Occipital lobe (tissue), 1 donor: ENCODE measurements at regions not wholly inside any gene's neighbourhood (a gene's known extent, or its start where the extent isn't known, plus 50 kb on each side); places are given as distances from the start of the nearest gene placed in this dataset.

Source experiments
- DNase-seq: peaks from one replicate; lab custom pipeline; 2025; lab: John Stamatoyannopoulos, UW

DNA sequence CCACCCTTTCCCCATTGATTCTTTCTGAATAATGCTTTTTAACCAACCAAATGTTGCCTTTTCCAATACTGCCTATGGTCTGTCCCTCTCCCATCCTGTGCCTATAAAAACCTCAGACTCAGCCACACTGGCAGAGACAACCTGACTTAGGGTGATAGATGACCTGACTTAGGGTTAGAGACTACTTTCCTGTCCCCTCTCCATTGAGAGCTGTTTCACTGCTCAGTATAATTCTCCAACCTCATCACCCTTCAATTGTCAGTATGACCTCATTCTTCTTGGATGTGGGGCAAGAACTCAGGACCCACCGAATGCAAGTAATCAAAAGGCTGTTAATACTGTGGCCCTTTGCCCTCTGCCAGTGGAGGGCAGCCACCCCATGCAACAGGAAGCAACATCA lies 182.3 kb upstream of the STK17B start:
- no peak for DNase-seq

DNA sequence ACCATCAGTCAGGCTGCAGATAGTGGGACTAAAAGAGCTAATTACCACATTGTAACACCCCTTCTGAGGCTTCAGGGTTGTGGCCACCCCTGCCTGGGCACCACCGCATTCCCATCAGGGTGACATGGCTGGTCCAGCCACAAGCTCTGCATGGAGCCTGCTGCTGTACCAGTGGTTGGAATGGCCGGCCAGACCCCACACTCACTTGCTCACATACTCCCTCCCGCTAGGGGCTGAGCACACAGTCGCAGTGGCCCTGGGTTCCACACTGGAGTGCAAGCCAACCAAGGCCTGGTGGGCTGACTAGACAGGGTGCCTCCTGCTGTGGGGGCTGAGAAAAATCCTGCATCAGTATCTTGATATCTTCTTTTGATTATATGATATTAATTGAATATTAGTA lies 182.8 kb upstream of the STK17B start:
- DNase-seq: no peak

DNA sequence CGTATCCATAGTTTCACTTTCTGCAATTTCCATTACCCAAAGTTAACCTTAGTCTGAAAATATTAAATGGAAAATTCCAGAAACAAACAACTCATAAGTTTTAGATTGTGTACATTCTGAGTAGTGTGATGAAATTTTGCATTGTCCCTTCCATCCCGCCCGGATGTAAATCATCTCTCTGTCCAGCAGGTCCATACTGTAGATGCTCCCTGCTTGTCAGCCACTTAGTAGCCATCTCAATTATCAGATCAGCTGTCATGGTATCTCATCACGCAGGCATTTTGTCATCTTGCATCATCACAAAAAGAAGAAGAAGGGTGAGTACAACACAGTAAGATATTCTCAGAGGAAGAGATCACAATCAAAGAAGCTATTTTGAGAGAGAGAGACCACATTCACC lies 185.0 kb upstream of the STK17B start:
- no peak for DNase-seq

DNA sequence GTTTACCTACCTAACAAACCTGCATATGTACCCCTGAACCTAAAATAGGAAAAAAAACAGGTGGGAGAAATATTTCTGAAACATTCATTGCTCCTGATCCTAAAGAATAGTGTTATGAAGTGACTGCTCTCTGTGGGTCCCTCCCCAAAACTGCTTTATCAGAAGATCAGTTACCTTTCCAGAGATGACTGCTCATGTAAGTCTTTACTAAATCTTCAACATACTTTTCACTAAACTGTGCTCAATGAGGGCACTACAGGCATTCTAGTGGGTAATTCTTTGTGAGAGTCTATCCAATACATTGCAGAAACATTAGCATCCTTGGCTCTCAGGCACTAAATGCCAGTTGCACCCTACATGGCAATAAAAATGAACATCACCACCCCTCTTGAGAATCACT lies 189.3 kb upstream of the STK17B start:
- DNase-seq: no peak

DNA sequence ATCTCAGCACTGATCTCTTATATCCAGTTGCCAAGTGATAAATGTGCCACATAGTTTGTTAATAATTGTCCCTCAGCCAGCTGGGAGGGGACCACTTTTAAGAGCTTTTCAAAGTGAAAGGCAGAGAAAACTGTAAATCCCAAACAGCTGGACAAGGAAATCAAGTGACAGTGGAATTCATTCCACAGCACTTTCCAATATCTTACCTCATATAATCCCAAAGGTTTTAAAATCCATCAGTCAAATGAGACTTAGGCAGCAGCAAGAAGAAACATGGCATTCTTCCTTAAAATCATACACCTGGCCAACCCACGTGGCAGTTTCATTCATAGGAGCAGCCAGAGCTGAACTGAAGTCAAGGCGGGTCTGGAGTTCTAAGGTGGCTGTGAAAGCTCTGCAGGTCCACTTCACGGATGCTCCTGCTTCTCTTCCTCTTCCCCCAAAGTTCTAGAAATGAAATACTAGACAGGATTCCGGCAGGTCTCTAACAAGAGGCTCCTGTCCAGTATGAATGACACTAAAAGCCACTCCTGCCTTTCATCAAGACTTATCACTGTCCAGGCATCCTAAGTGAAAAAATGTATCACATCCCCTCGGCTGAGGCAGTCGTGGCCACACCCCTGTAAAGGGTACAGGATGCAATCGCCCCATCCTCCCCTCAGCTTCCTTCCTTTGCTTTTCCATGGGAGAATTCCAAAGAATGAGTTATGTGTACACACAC lies 190.4 kb upstream of the STK17B start:
- DNase-seq: no peak

DNA sequence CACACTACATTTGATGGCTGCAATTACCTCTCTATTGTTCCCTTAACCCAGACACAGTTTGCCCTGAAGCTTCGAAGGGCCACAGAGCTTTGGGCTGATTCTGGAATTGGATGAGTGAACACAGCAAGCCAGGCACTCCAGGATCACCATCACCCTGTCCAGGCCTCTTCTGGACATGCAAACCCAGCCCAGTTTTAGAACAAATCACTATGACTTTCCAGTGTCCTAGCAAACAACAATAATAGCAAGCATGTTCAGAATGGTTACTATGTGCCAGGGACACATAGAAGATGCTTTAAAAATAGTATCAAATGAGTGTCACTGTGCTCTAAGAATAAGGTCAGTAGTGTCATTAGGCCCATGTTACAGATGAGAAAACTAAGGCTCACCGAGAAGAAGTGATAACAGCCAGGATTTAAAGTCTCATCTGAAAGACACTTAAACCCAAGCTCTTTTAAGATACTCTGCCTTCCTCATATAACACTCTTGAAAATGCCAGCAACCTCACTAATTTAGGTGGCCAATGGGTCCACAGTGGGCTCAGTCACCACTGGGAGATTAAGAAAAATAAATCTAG lies 191.7 kb upstream of the STK17B start:
- no peak for DNase-seq

DNA sequence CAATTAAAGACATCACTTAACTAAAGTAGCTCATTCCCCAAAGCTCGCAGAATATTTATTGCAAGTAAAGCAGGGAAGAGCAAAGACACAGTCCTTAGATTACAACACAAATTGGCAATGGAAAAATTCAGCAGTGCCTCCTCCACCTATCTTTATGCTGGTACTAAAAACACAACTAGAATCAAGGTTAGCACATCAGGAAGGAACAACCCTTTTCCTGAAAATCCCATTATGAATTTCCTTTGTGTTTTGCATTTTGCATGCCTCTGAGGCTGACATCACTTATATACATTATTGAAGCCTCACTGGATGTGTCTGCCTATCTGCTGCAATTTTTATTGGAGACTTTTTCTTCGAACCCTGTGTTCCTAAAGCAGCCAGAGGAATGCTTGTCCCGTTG lies 193.8 kb upstream of the STK17B start:
- DNase-seq: no peak

DNA sequence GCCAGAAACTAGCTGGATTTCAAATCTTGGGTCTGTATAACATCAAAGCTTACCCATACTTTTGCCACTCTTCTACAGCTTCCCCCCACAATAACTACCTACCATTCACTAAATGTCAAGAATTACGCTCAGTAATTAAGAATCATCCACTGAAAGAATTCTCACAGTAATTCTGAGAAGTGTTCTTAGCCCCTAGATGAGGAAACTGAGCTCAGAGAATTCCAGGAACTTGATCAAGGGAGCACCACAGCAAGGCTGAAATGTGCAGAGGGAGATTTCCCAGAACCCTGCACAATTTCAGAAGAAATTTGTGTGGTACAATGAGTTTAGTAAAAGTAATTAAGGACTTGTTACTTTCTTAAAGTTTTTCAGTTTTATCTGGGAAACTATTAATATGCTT lies 194.5 kb upstream of the STK17B start:
- no peak for DNase-seq

DNA sequence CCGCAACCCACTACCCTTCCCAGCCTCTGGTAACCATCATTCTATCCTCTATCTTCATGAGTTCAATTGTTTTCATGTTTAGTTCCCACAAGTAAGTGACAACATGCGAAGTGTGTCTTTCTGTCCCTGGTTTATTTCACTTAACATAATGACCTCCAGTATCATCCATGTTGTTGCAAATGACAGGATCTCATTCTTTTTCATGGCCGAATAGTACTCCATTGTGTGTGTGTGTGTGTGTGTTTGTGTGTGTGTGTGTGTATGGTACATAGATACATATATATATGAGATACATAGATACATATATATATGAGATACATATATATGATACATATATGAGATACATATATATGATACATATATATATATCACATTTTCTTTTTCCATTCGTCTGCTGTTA lies 196.3 kb upstream of the STK17B start:
- DNase-seq: no peak

DNA sequence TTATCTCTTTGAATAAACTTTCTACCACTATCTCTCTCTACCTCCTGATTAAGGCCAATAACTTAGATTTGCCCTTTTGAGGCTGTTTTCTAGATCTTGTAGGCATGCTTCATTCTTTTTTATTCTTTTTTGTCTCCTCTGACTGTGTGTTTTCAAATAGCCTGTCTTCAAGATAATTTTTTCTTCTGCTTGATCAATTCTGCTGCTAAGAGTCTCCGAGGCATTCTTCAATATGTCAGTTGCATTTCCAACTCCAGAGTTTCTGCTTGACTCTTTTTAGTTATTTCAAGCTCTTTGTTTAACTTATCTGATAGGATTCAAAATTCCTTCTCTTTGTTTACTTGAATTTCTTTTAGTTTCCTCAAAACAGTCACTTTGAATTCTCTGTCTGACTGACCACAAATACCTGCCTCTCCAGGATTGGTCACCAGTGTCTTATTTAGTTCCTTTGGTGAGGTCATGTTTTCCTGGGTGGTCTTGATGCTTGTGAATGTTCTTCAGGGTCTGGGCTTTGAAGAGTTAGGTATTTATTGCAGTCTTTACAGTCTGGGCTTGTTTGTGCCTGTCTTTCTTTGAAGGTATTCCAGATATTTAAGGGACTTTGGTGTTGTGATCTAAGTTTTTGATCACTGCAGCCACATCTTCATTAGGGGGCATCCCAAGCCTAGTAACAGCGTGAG lies 197.3 kb upstream of the STK17B start:
- no peak for DNase-seq

DNA sequence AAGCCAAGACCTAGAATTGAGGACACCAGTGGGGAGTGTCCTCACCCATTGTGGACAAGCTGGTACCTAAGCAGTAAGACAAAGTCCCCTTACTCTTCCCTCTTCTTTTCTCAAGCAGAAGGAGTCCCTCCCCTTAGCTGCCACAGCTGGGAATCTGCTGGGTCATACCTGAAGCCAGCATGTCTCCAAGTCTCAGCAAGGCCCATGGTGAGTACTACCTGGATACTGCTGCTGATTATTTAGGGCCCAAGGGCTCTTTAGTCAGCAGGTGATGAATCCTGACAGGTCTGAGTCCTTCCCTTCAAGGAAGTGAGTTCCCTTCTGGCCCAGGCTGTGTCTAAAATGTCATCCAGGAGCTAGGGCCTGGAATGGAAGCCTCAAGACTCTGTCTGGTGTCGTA lies 198.6 kb upstream of the STK17B start:
- no peak for DNase-seq

DNA sequence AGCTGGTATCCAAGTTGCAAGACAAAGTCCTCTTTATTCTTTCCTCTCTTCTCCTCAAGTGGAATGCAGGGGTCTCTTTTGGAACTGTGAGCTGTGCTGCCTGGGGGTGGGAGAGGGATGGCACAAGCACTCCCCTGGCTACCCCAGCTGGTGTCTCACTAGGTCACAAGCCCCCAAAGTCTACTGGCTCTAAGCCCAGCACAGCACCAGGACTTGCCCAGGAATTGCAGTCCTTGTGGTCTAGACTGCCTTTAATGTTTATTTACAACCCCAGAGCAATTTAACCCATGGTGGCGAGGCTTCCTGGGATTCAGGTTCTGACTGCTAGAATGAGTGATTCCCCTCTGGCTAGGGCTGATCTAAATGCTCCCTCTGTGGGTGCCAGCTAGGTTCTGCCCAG lies 199.0 kb upstream of the STK17B start:
- DNase-seq: no peak

DNA sequence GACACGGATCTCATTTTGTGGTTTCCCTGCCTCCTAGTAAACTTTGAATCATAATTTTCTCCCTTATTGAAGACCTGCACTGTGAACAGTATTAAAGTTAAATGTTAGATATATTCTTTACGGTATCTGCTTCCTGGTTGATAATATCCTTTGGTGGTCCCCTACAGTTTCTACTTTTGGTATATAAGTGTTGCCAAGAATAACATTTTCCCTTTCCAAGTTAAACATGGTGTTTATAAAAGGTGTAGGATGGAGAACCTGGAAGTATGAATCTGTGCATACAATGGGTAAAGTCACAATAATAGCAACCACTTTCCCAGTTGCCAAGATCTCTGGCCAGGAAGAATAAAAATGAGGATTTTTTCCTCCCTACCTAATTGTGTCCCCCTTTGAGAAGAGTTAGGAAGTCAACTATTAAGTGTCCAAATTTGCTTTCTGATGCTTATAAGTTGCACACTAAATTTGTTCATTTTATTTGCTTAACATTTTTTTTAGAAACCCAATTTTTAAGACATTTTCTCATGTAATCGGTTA lies 201.0 kb upstream of the STK17B start:
- DNase-seq: no peak

DNA sequence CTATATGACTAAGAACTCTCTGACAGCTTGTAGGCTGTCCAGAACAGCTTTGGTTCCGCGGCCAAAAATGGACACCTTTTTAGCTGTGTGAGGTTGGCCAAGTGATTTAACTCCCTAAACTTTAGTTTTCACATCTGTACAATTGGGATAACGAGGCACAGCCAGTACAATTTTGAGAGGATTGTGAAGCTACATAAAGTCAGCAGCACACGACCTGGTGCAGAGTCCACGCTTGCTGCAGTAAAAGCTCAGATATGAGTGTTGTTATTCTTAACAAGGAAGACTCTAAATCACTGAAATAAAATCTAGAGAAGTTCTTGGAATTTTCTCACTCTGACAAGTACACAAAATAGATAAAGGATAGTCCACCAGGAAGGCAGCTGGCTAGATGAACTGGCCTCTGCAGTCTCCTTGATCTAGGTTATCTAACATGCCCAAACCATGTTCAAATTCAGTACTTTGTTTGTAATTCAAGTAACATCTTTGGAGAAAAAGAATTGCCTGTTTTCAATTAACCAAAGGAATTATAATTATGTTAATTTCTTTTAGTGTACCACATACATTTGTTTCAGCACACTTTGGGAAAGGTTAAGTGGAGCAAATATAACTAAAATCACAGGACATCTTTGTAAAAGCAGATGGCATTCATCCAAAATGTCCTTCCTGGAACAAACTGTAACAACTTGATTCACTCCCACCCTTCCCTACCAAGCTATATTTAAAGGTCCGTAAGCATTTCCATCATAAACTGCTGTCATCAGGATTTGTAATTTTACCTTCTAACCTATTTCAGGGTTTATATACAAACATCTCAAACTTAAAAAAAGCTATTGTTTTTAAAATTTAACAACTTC lies 201.7 kb upstream of the STK17B start:
- DNase-seq: no peak

DNA sequence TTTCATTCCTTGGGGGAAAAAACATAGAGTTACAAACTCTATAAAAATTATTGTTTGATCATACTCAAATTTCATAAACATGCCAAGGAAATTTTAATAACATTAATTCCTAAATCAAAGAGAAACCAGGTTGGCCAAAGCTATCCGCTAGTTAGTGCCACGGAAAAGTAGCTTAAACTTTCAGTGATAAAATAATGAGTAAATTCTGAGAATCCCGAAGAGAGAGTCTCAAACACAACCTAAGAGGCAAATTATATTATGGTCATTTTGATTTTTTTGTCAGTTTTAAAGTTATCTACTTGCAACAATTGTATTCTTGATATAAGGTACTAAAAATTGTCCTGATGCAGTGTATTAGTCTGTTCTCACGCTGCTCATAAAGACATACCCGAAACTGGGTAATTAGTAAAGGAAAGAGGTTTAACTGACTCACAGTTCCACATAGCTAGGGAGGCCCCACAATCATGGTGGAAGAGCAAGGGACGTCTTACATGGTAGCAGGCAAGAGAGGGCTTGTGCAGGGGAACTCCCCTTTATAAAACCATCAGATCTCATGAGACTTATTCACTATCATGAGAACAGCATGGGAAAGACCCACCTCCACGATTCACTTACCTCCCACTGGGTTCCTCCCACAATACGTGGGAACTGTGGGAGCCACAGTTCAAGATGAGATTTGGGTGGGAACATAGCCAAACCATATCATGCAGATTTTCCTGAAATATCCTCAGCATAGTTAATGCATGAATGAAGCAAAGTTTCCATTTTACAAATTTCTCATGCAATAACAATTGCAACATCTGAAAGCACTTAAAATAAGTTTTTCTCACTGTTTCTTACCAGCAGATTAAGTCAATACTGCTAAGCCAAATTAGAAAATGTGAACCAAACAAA lies 205.9 kb upstream of the STK17B start:
- no peak for DNase-seq

DNA sequence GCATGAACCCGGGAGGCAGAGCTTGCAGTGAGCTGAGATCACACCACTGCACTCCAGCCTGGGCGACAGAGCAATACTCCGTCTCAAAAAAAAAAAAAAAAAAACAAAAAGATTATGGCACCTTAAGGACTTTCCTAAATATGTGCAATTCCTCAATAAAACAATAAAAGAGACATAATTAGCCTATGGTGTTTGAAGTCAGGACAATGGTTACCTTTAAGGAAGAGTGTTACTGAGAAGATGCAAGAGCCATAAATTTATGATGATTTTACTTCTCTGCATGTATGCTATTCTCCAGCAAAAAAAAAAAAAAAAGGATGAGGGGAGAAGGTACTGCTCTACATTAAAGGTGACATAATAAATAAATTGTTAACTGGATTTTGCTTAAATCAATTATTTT lies 208.2 kb upstream of the STK17B start:
- DNase-seq: no peak

DNA sequence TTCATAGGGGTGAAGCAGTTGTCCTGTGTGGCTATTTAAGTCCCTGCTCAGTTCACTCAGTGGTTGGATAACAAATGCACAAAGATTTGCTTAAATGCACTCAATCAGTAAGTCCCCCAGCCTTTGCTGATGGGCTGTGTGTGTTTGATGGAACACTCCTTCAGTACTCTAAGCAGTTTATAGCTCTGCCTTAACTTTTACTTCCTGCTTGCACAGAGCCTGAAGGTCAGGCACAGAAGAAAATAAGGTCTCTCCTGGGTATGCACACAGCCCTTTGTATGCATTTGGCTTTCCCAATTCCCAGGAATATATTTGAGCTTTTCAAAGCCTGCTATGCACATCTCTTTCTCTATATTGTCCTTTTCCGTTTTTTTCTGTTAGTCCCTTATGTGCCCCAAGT lies 208.7 kb upstream of the STK17B start:
- DNase-seq: no peak

DNA sequence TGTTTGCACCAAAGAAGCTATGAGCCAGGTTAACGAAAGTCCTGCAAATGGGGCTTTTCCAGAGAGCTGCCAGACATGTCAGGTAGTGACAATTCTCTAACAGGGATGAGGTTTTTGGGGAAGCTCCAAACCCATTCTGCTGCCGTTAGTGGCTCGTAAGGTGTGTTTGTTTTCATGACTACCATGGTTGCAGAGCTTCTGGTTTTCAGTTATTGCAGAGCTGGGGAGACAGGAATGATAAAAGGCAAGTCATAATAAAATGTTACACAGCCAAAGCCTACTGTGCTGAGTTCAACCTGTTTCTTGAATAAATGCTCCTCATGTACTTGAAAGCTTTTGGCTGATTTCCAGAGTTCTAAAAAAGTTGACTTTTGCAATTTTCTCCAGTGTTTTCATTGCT lies 209.2 kb upstream of the STK17B start:
- no peak for DNase-seq

DNA sequence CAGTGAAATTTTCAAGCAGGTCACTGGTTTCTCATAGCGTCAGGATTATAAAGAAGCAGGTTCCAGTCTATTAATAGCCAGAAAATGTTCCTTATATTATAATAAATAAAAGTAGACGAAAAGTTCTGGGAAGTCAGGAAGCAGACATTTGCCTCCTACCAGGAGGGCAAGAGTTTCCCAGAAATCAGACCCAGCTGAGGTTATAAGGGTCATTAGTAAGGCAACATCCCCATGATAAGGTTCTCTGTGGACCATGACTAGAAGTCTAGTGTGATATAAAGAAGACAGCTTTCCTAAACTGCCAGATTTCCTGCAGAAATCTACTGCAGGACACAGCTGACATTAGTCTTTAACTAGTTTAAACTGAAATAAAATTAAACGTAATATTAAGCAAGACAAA lies 210.1 kb upstream of the STK17B start:
- no peak for DNase-seq

DNA sequence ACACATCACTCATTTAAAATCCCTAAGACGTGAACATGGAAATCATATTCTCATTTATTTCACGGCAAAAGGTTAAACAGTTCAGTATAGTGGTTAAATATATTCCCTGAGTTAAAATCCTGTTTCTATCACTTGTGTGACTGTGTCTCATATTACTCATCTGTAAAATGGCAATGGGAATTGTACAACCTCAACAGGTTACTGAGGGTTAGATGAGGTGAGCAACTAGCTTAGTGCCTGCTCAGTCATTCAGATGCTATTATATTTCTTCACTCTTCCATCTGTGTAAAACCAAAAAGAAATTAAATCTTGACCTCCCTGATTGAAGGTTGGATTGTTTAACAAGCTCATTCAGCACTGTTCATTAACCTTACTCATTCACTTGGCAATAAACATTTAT lies 212.4 kb upstream of the STK17B start:
- DNase-seq: no peak

DNA sequence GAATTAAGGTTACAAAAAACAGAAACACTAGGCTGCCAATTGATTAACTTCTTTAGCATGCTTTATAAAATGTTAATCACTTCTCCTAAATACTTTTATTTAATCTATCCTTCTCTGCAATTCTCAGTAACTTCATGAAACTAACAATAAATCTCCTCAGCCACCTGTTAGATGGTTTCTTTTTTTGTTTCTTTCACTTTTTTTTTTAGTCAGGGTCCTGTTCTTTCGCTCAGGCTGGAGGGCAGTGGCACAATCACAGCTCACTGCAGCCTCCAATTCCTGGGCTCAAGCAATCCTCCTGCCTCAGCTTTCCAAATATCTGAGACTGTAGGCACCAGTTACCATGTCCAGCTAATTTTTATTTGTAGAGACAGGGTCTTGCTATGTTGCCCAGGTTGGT lies 213.4 kb upstream of the STK17B start:
- no peak for DNase-seq
